ENCODE measurements at regions not wholly inside any gene's neighbourhood (a gene's known extent, or its start where the extent isn't known, plus 50 kb on each side); places are given as distances from the start of the nearest gene placed in this dataset.

GRCh38 chr2:43133708-43134570 lies 92.5 kb downstream of the ZFP36L2 start:
- Histone ChIP-seq H3K27ac (no peak overlapping the region), H3K4me3 (ENCODE audit: low read depth, low read length) (no peak overlapping the region), H3K36me3 (no peaks in the 10 kb centered on the region), H3K27me3 (ENCODE audit: insufficient read depth, low read depth, severe bottlenecking) (no peaks in the 10 kb centered on the region), H3K9me3 (ENCODE audit: severe bottlenecking) (no peaks in the 10 kb centered on the region)
- no peak for TF ChIP-seq CTCF (IDR thresholded peaks at IDR 0.05; ENCODE audit: low read depth, low read length)
- DNase-seq = no peak

GRCh38 chr2:43133336-43133707 lies 93.1 kb downstream of the ZFP36L2 start:
- DNase-seq = no peak
- no peak overlapping the region for H3K4me3 ChIP-seq (ENCODE audit: low read depth, low read length)
- H3K36me3 ChIP-seq = no peaks in the 10 kb centered on the region
- no peaks in the 10 kb centered on the region for H3K27me3 ChIP-seq (ENCODE audit: insufficient read depth, low read depth, severe bottlenecking)
- no peak for TF ChIP-seq CTCF (IDR thresholded peaks at IDR 0.05; ENCODE audit: low read depth, low read length)
- H3K9me3 ChIP-seq (ENCODE audit: severe bottlenecking) = no peaks in the 10 kb centered on the region
- H3K27ac ChIP-seq = no peak overlapping the region

GRCh38 chr2:43132683-43133301 lies 93.6 kb downstream of the ZFP36L2 start:
- Histone ChIP-seq H3K36me3 (no peaks in the 10 kb centered on the region), H3K27me3 (ENCODE audit: insufficient read depth, low read depth, severe bottlenecking) (no peaks in the 10 kb centered on the region), H3K9me3 (ENCODE audit: severe bottlenecking) (no peaks in the 10 kb centered on the region), H3K4me3 (ENCODE audit: low read depth, low read length) (no peak overlapping the region), H3K27ac (no peak overlapping the region)
- TF ChIP-seq CTCF (IDR thresholded peaks at IDR 0.05; ENCODE audit: low read depth, low read length) = no peak
- DNase-seq = no peak

- no peak for TF ChIP-seq CTCF (IDR thresholded peaks at IDR 0.05; ENCODE audit: low read depth, low read length)
- Histone ChIP-seq H3K27me3 (ENCODE audit: insufficient read depth, low read depth, severe bottlenecking) (no peaks in the 10 kb centered on the region), H3K36me3 (no peaks in the 10 kb centered on the region), H3K9me3 (ENCODE audit: severe bottlenecking) (no peaks in the 10 kb centered on the region), H3K27ac (no peak overlapping the region), H3K4me3 (ENCODE audit: low read depth, low read length) (no peak overlapping the region)
- DNase-seq = no peak
Measured at GRCh38 chr2:43131890-43132682, 94.3 kb downstream of the ZFP36L2 start.

- TF ChIP-seq CTCF (IDR thresholded peaks at IDR 0.05; ENCODE audit: low read depth, low read length) = peak; percentile 74
- H3K27ac ChIP-seq = no peak overlapping the region
- no peaks in the 10 kb centered on the region for H3K27me3 ChIP-seq (ENCODE audit: insufficient read depth, low read depth, severe bottlenecking)
- peak; percentile 70 for DNase-seq
- no peak overlapping the region for H3K4me3 ChIP-seq (ENCODE audit: low read depth, low read length)
- no peaks in the 10 kb centered on the region for H3K36me3 ChIP-seq
- no peaks in the 10 kb centered on the region for H3K9me3 ChIP-seq (ENCODE audit: severe bottlenecking)
Measured at GRCh38 chr2:43131051-43131889, 95.1 kb downstream of the ZFP36L2 start.

Data from WERI-Rb-1 (cell line).